Activated CD8-positive, alpha-beta memory T cell treated with anti-CD3 and anti-CD28 coated beads for 24 hours (primary cell): ENCODE measurements at regions not wholly inside any gene's neighbourhood (a gene's known extent, or its start where the extent isn't known, plus 50 kb on each side); places are given as distances from the start of the nearest gene placed in this dataset.

Experiments used
- DNase-seq: peaks from one replicate; pipeline ENCODE4 v3.0.0-alpha.2; 2020

DNA sequence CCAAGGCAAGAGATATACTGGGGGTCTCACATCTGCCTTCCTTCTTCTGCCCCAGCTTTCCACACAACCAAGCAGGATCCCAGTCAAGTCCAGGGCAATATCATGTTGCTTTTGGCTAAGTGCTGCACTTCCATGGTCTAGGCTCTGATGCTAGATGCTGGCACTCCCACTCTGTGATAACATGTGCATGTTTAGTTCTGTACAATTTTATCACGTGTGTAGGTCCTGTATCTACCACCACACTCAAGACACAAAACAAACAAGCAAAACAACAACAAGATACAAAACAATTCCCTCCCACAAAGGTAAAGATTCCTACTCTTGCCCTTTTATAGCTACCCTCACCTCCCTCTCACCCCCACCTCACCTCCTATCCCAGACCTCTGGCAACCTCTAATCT, 105.6 kb upstream of the HABP2 start:
- DNase-seq = no peak

DNA sequence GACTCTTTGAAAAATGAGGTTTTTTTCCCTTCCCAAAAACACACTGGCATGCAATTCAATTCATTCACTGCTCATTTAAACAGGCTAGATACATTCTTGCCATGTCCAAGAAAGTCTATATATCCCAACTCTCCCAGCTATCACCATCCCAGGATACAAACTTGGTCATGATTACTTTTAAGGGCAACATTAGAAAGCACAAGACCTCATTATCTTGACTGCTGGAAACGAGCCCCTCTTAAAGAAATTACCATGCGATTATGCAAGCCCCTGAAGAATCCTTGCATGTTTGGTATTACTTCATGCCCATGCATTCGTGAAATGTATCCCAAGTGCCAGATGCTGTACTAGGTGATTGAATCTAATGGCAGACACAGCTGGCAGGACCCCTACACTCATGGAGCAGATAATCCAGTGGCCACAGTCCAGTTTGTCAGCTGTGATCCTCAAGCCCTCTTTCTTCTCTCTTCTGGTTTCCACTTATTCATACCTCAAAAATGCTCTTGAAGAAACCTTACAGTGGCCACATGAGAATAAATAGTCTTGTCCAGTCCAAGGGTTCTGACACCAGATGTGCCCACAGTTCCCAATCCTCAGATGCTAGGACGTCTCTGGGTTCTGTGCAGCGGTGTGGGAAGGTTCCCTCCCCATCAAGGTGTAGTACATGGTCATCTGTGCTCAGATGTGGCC, 103.7 kb upstream of the HABP2 start:
- no peak for DNase-seq

DNA sequence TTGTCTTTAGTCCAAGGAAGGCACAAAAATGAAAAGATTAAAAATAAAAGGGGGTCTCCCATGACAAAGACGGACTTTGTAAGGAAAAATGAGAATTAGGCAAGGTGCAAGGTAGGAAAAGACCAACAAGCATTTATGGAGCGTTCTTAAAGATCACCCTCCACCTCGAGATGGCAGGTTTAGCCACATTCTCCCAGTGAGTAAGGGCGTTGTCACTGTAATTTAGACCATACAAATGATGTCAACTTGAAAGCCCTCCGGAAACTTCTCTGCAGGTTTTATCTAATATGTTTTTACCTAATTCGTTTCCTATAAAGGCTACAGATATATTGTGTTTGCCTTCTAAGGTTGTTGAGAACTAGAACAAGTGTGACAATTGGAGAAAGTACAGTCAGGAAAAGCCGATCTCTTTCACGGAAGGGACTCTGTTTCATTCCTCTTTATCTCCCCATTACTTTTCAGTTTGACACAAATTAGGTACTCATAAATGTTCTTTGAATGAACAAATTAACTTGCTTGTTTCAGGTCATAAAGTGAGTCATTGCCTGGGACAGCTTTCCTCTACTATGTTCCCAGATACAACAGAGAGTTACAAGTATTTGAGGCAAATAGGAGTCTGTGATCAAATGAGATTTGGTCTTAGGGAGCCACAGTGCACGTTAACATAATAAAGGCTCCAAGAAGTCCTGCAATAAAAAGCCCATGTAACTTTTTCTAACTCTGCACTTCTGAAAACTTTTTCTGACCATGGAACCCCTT, 102.6 kb upstream of the HABP2 start:
- DNase-seq = no peak

DNA sequence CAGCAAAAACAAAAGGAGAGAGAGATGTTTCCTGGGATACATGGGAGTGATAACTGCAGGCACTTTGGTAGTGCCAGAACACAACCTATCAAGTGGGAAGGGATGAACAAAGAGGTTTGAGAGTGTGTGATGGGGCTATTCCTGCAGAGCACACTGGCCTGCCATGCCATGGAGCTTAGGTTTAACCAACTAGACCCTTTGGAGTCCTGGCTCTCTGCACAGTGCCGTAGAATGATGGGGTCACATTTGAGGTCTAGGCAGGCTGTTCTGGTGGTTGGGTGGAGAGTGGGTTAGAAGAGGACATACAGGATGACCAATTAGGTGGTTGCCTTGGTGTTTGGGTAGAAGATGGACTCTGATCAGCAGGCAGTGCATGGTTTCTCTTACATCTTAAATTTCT, 101.9 kb upstream of the HABP2 start:
- no peak for DNase-seq

DNA sequence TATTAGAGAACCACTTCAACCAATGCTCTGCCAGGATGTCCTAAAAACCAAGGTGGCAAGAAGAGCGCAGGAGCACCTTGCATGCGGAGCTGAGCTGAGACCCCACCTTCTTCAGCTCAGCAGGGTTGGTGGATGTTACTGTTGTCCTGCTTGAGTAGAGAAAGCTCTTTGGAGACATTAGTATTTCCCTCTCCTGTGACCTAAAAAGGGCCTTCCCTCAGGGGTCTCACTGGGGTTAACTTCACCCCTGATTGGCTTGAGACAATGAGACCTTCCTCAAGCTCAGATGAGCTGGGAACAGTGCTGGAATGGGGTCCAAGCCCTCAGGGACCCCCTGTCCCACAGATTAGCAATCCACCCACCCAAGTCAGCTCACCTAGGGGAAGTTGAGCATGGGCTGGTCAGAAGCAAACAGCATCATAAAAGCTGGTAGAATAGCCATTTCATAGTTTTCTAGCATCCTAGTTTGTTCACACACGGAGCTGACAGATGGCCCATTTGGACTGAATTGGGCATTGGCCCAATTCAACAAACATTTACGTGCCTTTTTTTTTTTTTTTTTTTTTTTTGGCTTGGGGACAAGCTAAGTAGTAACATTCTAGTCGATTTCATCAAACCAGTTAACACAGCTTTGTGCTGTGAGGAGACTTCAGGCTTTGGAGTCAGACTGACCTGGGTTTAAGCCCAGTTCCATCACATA, 100.6 kb upstream of the HABP2 start:
- DNase-seq = no peak

DNA sequence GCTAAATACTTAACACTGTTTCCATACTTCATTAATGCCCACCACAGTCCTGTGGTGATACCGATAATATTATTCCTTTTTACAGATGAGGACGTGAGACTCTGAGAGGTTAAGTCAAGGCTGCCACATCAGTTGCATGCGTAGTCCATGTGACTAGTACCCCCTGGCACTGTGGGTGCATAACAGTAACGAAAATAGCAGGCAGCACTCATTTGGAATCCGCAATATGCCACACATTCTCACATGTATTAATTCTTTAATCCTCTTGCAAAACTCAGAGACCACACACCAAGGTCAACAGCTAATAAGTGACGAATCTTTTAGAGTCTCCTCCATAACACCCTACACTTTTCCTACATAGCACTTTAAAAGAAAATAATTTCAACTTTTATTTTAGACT, 99.5 kb upstream of the HABP2 start:
- DNase-seq = no peak

DNA sequence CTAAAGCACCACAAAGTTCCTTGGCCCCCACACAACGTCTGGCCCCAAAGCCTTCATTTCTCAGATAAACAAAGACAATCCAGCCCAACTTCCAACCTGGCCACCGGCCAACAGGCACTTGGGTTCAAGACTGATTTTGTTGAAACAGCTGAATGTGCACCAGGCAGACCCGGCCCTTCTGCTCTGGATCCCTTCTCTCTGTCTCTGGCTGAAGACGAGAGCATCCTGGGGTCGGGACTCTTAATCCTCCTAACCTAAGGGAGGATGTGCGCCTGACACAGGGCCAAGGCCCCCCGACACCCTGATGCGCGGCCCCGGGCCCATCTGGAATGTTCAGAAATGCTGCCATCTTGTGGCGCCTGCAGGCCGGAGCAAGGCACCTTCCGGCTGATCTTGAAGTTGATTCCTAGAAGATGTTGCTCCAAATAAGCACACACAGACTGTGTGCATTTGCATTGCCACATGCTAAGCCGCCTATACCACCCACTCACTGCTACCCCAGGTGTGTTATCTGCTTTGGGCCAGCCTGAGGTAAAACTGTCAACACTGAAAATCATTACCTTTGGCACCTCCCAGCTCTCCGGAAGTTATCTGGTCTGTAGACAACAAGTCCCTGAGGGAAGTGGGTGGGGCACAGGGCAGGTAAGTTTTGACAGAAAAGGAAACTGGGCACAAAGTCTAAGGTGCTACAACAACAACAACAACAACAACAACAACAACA, 98.4 kb upstream of the HABP2 start:
- no peak for DNase-seq

DNA sequence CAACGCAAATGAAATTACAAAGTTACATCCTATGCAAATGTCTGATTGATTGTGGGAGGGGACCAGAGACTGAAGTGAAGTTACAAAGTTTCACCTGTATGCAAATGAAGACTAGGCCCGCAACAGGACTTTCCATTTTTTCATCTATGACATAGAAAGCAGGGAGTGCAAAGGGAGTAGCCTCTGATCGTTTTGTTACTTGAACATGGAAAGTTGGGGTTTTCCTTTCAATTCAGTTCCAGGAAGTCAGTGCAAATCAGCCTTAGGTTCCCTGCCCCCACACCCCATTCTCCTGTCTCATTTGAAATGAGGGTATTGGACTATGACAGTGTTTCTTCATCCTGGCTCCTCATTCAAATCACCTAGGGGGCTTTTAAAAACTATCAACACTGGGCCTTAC, 96.9 kb upstream of the HABP2 start:
- DNase-seq = no peak

DNA sequence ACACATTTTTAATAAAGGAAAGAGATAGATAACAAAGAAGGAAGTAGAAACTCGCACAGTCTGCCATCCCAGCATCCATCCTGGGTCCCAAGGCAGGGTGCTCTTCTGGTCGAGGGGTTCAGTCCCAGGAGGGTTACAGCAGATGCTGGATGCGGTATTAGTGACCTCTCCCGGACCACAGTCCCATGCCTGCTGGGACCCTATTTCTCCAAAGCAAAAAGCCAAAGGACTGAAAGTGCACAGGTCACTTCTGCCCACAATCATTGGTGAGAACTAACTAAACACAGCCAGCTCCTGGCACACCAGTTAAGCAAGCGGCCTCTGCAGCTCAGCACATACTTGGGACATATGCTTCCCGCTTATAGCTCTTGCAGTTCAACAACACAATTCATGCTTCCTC, 96.1 kb upstream of the HABP2 start:
- no peak for DNase-seq

DNA sequence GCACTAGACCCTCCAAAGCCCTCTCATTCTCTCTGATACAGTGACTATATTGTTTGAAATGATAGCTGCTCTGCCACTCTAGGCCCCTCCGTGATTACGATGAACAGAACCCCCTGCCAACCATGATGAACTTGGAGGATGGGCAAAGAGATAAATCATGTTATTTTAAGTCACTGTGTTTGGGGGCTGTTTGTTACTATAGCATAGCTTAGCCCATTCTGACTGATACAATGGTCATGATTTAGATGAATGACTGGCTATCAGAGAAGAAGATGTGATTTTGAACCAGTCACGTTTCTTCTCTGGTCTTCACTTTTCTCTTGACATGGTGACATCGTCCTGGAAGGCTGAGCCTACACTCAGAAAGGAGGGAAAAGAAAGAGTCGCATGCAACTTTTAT, 95.4 kb upstream of the HABP2 start:
- DNase-seq = no peak

DNA sequence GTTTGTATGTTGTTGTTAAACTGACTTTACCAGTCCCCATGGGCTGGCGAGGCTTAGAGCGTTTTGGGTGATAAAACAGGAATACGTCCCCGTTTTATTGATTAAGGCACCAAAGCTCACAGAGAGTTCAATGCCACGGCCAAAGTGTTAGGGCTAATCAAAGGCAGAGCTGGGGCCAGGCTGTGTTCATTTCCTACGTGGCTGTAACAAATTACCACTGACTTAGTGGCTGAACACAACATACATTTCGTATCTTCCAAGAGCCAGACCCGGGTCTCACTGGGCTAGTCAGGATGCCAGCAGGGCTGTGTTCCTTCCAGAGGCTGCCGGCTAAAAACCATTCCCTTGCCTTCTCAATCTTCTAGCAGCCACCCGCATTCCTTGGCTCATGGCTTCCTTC, 94.4 kb upstream of the HABP2 start:
- peak; percentile 32 for DNase-seq

DNA sequence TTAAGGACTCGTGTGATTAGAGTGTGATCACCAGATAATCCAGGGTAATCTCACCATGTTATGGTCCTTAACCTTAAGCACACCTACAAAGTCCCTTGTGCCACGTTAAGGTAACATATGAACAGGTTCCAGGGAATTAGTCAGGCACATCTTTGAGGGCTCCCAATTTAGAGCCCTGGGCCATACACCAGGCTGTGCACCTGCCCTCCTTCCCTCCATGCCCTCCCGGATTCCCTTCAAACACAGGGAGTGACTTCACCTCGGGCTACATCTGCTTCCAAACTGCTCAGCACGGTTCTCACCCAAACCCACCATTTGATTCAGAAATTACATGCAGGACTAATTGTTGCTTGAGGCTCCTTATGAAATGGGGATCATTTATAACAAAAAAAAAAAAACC, 93.9 kb upstream of the HABP2 start:
- DNase-seq = no peak

DNA sequence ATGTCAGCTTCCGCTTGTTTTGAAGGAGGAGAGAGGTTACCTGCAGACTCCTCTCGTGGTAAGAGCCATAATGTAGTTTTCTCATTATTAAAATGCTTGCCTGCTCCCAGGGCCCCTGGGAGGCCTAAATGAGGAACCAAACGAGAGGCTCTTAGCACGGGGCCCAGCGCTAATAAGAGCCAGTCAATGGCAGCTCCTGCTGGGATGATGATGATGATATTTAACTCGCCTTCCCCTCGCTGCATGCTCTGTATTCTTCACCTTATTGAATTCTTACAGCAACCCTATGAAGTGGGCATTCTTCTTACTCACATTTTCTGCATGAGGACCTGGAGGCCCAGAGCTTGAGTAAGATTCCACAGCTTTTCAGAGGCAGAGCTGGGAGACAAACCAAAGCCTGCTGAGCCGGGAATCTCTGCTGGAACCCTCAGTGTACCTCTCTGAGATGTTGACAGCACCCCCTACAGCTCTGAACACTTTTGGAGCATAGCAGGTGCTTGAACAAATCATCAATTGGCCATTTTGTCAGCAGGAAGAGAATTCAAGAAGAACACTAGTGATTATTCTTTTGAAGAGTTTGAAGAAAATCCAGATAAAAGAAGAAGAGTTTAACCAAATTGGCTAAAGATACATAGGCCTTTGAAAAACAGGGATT, 93.1 kb upstream of the HABP2 start:
- peak; percentile 21 for DNase-seq

DNA sequence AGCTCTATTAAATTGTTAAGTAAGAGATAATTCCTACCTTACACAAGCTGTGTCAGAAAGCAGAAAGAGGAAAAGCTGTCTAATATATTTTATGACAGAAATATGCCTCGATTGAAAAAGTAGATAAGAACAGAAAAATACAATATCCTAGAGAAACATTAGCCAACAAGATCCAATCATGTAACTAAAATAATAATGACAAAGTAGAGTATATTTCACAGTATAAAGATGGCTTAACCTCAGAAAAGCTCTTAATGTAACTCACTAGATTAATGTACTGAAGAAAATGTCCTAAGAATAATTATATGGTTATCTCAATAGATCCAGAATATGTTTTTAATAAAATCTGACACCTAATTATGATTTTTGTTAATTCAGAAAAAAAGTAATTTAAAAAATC, 89.8 kb upstream of the HABP2 start:
- DNase-seq = no peak

DNA sequence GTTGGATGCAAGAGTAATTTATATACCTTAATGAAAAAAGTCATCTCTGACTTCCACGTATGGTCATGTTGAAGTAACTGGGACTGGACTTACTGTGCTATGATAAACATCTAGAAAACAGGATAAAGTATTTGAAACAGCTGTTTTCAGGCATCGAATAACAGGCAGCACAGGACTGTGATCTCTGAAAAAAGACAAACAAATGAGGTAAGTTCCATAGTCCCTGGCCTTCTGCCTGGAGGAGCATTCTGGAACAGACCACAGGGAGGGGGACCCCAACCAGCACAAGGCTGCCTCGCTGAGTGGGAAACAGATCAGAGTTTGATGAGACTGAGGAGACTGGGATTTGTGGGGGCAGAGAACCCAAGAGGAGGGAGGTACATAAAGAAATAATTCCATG, 89.1 kb upstream of the HABP2 start:
- no peak for DNase-seq

DNA sequence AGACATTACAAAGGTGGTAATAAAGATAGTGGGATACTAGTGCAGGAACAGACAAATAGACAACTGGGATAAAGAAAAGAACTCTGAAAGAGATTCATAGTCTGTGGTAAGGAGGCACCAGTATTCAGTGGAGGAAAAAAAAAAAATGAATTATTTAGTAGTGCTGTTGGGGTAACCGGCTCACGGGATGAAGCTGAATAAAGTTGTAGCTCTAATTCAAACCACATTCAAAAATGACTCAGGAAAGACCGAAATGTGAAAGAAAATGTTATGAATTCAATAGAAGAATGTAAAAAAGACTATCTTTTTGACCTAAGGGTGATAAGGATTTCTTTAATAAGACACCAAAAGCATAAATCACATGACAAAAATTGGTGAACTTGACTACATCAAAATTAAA, 83.1 kb upstream of the HABP2 start:
- DNase-seq = no peak

DNA sequence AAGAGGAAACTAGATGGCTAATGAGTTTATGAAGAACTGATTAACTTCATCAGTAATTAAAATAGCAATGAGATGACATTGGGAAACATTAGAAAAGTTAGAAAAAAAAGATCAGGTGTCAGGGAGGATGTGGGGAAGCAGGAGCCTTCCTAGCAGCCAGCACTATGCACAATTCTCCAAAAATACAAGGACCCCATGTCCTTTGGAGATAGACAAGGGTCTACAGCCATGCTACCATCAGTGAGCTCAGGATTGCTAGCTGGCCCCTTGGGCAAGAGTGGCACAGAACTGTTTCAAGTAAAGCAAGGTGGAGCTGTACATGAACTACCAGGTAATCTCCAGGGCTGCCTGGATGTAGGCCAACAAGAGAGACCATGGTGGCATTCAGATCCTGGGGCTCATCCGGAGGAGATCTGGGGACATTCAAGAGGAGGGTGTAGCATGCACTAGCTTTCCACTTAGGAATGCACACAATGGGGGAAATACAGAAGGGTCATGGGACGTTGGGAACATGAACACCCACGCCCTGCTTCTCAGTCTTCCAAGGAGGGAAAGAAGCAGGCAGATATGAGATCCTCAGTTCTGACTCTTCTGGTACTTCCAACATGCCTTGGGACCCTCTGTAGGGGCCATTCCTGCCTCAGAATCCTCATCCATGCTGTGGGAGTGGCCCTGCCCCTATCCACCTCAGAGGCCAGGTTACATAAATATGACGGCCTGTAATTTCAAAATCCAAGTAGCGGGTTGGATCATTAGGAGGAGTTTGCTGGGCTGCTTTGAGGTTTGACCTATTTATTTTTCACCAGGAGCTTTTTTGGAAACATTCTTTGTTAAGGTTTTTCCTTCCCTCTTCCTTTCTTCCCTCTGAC, 82.2 kb upstream of the HABP2 start:
- DNase-seq = no peak

DNA sequence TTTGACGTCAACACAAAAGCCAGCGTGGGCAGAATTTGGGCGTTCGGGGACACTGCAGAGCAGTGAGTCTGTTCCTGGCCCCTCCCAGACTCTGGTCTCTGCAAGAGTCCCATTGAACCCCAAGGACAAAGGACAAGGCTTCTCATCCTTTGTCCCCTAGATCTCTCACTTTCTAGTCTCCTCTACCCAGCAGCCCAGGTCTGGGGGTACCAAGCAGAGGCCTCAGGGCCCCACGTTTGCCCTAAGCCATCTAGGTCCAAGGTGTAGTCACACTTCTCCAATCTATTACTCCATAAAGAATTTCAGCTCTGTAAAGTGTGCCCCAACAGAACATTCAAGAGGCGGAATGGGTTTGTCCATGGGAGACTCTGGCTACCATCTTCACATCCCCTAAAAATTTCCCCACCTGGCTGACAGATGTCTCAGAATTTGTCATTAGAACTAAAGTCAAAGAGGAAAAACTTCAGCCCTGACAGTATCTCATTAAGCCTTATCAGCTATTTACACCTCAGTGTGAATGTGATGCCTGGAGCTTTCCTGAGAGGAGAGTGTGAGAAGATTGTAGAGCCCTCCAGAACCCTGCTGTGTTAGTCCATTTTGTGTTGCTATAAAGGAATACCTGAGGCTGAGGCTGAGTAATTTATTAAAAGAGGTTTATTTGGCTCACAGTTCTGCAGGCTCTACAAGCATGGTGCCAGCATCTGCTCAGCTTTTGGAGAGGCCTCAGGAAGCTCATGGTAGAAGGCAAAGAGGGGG, 81.4 kb upstream of the HABP2 start:
- DNase-seq = no peak

DNA sequence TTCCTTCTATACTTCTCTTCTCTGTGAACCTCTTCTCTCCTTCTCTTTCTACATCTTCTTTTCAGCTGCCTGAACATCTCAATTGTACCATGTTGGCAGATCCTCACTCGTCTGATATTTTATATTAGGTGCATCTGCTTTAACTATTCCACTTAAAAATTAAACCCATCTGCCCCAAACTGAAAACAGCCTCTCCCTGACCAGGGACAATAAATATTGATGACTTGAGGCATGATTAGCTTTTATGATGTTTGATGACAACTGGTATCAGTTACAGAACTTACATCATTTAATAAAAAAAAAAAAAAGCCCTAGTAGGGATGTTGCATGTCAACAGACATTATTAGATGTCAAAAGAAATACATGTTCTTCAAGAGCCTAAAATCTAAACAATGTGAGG, 79.8 kb upstream of the HABP2 start:
- no peak for DNase-seq

DNA sequence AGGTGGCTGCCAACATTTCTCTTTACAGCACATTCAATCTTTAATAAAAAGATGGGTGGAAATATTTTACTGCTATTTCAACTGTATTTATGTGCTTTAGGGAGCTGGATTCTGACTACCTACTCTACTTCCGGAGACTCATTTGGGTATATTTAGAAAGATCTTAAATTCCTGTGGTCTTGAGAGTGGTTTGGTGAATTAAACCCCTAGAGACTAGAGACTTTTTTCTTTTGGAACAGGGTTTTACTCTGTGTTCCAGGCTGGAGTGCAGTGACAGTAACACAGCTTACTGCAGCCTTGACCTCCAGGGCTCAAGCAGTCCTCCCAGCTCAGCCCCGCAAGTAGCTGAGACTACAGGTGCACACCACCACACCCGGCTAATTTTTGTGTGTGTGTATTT, 79.0 kb upstream of the HABP2 start:
- DNase-seq = no peak

DNA sequence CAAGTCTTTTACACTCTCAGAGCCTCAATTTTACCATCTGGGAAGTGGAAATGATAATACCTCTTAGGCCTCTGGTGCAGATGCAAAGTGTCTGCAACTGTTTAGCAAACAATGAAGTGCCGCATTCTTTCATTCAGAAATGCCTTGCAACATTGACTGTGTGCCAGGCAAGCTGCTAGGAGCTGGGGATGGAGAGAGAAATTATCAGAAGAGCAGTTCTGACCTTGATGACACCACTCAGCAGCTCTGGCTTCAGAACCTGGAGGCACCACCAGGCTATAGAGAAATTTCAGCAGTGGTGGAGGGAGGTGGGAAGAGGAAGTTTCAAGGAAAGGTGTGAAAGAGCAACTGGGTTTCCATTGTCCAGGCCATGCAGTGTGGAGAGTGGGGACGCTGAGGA, 78.1 kb upstream of the HABP2 start:
- DNase-seq = no peak
